HS-5 (cell line): ENCODE measurements at regions not wholly inside any gene's neighbourhood (a gene's known extent, or its start where the extent isn't known, plus 50 kb on each side); places are given as distances from the start of the nearest gene placed in this dataset.
A peak's percentile ranks its signal among the peaks of the same experiment; 100 is the strongest.

Experiments
- DNase-seq: peaks from one replicate; pipeline ENCODE4 v3.0.0-alpha.2; 2012; ENCODE audit warnings: low read depth

DNA sequence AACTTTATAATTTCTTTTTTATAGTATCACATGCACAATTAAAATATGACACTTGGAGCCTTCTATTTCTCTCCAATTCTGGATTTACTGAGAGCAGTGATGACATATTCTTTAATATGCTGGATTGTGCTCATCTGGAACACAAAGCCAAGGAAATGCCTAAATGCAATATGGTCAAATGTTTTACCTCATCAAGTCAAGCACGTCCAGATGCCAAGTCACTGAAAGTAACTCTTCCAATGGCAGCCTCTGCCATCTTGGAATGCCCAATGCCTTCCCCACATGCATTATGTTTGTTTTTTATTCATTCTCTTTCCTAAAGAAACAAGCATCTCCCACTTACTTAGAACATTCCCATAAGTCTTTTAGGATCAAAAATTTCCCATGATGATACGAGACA lies 189.8 kb downstream of the TMX3 start:
- DNase-seq = no peak

DNA sequence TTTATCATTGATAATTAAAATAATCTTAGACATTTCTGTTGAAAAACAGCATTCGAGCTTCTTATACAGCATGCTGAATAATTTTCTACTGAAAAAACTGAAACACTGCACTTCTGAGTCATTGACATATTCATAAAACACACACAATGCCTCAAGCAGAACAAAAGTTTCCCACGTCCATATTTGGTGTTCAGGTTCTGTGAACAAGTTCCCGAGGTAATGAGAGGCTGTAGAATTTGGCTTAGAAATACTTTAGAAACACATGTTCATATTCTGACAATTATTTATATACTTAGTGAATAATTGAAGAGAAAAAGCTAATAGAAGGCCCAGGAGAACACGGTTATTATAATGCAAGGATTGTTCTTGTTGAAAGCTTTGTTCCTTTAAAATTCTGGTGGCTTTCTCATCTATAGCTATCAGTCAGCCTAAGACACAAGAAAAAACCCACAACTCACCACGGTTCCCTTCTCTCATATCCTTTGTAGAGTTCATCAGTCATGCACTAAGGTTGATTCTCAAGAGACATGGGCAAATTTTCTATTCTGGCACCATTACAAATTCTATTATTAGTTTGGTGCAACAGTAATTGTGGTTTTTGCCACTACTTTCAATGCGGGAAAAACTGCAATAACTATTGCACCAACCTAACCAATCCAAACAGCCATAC lies 194.4 kb downstream of the TMX3 start:
- DNase-seq = no peak

DNA sequence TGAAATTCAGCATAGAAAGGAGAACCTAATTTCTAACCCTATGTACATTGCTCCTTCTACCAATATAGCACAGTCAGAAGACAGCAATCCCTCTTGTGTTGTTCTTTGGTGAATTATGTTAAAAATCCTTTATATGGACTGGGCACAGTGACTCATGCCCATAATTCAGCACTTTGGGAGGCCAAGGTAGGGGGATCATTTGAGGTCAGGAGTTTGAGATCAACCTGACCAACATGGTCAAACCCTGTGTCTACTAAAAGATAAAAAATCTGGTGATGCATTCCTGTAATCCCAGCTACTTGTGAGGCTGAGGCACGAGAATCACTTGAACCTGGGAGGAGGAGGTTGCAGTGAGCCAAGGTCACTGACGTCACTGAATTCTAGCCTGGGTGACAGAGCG lies 195.6 kb downstream of the TMX3 start:
- DNase-seq = no peak

DNA sequence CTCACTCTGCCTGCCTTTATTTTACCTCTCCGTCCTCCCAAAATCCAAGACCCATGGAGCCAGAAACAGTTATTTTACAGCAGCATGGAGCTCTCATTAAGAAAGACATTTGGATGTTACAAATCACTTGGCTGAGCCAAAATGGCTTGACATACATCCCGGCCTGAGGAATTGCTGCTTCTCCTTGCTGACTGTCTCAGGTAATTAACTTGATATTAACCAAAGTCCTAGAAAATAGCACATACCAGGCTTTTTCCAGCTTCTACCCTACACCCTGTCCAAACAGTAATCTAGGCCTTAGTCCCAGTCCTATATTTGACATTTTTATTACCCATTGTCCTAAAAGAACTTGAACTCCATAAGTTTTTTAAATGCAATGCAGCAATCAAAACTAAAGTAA lies 205.0 kb downstream of the TMX3 start:
- DNase-seq = no peak

DNA sequence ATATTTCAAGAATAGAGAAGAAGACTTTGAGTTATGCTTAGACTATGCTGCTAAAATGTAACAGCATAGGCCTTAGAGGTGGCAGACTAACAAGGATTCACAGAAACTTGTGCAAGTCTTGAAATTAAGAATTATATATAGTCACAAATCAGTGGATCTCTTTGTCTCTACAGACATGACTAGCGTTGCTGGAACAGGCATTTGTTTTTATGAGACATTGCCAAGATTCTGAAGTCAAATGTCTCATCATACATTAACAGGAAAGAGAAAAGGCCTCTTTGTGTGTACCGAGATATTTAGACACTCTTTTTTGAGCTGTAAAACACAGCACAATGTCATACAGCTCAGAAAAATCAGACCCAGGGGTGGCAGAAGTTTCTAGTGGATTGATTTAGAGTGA lies 207.1 kb downstream of the TMX3 start:
- no peak for DNase-seq

DNA sequence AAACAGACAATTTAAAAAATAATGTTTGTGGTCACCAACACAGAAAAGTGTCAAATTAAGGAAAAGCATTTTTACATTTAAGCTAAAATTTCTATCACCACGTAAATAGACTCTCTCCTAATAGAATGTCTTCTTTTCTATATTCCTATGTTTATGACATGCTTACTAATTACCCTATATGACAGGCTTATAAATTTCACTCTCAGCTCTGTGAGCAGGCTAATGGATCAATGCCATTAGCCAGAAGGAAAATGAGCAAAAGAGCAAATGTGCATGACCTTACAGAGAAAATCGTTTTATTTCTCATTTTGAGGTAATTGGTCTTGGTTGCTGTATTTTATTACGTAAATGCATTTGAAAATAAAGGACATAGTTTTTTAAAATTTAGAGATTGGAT lies 209.7 kb downstream of the TMX3 start:
- DNase-seq = no peak

DNA sequence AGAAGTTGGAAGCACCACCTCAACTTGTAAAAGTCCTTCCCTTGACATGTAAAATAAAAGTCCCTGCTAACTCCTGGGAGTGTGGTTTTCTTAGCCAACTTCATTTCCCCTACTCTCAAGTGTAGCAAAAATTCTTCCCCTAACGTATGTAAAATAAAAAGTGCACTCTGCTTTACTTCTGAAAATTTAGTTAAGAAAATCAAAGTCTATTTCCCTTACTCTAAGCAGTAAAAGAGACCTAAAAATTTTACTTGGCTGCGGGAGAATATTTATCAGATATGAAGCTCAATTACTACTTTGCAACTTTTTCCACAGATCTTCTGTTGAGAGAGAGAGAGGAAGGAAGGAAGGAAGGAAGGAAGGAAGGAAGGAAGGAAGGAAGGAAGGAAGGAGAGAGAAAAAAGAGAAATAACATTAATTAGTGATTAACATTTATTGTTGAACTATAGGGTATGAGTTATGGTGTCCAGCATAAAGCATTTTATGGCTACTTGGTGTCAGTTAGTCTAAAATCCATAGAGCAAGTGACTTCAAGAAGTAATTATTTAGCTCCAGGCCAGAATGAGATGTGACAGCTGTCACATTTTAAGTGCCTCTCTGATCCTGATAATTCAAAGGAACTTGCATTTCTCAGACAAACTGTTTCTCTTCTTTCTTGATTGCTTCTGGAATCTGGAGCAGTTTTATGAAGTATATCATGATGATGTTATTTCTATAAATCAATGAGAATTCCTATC lies 210.3 kb downstream of the TMX3 start:
- DNase-seq = no peak

DNA sequence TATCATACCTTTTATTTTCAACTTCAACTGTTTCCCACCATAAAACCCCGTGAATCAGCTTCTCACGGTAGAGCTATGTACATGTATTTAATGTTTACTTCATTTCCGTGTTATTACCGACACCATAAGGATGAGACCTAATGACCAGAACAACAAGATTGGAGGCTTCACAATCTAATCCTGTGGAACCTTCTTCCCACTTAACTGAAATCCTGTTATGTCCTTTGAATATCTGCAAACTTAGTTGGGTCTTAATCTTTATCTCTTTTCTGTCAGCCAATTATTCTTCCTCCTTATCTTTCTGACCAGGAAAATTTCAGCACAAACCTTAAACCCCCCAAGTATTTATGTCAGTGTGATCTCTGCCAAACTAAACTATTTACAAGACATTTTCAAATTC lies 214.4 kb downstream of the TMX3 start:
- no peak for DNase-seq

DNA sequence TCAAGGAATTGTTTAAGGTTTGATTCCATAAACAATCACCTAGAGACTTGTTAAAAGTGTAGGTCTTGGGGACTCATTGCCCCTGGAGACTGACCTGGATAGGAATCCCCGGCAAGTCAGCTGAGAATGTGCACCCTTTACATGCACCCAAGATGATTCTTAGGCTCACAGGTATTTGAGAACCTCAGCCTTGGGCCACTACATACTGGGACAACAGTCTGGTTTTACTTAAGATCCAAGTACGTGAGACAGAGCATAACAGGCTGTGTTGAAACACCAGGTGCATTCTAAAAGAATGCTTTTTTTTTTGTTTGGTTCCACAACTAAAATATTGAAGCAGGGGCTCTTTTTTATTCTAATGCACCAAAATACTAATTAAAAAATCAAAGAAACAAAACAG lies 215.8 kb downstream of the TMX3 start:
- no peak for DNase-seq

DNA sequence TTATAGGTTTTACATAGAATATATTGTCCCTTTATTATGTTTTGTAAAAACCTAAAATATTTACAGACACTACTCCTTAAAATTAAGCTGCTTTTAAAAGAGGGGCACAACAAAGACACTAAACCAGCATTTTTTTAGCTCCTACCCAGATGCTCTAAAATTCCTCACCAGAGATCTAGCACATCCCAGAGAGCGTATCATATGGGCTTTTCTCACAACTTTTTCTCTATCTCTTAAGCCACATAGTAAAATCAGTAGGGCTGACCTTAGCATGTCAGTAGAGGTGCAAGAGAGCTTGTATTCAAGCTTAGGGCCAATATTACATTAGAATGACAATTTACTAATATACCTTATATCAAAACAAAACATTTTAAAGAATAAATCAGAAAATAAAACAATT lies 216.3 kb downstream of the TMX3 start:
- DNase-seq = no peak

DNA sequence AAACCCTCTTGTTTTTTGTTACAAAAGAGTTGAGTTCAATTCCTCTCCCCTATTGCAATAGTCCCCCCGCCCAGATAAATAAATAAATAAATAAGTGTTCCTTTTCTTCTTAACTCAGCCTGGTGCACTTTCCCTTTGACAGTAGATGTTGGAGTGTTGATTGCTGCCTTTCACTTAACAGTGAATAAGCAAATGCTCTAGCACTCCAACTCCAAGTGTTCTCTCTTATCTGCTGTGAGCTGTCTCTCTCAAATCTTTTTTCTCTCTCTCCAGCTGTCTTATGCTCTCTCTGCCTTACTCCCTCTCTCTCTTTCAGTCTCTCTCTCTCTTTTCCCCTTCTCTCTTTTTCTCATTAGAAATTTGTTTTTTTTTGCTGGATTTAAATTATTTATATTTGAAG lies 216.7 kb downstream of the TMX3 start:
- DNase-seq = no peak

DNA sequence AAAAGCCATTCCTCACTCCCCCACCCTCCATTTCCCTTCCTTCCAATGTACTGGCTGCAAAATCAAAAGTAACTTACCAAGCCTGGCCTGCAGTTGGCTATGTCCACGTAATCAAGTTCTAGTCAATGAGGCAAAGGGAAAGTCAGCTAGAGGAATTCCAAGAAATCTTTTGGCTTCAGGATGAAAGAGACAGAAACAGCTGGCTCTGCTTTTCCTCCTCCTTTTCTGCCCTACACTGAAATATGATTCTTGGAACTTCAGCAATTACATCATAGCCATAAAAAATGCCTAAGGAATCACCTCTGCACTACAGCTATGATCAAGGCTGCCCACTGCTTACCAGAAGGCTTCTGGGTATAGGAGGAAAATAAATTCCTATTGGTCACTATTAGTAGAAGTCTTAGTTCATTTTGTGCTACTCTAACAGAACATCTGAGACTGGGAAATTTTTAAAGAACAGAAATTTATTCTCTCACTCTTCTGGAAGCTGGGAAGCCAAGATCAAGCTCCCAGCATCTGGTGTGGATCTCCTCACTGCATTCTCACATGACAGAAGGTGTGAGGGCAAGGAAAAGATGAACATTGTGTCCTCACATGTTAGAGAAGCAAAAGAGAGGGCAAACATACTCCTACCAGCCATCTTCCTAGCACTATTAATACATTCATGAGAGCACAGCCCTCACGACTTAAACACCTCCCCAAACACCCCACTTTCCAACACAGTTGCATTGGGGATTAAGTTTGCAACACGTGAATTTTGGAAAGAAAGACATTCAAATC lies 219.9 kb downstream of the TMX3 start:
- DNase-seq = peak; percentile 37

DNA sequence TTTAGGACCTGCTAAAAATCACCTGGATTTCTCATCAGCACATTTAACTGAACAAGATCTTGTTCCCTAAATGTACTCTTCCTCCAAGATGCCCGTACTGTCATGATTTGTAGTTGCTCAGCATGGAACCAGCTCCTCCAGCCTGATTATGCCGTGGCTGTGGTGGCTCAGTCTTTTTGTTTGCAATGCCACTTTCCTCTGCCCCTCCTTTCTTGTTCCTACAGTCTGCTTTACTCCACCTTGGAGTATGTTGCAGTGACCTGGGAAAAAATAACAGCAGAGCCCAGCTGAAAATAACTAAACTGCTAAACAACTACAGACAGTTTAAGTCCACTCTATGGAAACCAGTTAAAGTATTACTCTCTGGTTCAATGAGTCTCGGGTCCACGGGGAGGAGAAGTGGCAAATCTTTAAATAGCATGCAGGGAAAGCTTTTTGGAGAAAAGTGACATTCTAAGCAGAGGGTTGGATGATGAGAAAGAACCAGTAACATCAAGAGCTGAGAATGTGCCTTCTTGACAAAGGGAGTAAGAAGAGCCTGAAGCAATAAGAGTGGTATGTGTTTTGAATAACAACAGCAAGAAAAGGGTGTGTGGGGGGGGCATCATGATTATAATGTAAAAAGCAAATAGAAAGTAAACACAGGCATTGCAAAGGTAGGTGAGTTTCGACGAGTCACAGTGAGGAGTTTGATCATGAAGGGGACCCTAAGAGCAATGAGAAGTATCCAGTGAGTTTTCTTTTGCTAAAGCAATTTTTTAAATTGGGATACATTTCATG lies 225.7 kb downstream of the TMX3 start:
- DNase-seq = no peak

DNA sequence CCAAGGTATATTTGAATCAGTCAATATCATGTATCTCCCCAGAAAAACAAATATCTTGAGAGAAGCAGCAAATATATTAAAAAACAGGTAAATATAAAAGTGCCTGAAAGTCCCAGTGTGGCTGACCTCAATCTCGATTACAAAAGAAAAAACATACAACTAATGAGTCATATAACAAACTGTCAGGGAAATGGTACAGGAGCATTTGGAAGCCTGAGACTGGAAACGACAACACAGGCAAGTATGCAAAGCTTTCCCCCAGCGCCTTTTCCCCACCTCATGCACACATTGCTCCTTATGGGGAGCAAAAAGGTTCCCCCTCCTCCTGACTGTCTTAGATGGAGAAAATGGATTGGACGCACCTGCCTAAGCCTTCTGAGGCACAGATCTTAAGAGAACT lies 230.7 kb downstream of the TMX3 start:
- DNase-seq = no peak

DNA sequence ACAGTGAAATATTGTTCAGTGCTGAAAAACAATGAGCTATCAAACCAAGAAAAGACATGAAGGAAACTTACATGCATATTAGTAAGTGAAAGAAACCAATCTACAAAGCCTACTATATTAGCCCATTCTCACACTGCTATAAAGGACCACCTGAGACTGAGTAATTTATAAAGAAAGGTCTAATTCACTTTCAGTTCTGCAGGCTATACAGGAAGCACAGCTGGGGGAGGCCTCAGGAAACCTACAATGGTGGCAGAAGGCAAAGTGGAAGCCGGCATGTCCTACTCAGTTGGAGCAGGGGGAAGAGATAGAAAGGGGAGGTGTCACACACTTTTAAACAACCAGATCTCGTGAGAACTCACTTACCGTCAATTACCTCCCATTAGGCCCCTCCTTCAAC lies 232.1 kb downstream of the TMX3 start:
- no peak for DNase-seq

DNA sequence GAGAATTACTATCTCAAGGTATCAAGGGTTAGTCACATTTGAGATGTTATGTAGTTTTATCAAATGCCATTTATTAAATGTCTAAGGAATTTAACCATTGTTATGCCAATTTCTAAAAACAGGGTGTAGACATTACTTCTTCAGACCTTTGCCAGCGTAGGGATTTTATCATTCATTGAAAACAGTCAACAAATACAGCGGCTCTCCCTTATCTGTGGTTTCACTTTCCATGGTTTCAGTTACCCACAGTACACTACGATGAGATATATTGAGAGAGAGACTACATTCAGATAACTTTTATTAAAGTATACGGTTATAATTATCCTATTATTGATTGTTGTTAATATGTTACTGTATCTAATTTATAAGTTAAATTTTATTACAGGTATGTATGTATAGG lies 234.7 kb downstream of the TMX3 start:
- no peak for DNase-seq

DNA sequence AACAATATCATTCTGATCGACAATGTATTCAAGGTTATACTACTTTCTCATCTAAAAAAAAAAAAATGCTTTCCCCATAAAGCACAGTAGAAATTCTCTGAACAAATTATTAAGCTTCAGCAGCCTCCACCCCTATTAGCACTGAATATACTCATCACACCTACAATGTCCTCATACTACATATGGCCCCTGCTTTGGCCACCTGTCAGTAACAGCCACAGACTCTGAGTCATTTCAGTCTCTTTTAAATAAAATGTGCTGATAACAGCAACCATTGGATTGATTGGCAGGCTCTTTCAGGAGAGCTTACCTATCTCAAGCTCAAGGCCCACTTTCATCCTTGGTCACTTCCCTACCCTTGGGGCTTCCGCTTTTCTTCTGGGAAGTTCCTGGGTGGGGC lies 236.7 kb downstream of the TMX3 start:
- DNase-seq = no peak

DNA sequence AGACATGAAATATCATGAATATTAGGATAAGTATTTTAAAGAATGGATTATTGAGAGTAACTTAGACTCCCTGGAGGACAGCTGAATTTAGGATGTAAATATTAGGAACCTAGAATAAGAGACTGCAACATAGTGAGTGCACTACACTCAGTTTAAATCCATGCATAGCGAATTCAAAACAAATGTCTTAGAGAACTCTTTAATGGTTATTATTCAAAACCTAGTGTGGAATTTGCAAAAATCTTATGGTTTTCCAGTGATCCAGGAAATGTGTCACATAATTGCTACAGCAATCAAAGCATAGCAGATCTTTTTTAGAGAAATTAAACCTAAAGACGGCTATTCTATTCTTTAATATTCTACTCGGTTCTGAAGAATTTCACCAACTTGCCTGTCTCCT lies 239.0 kb downstream of the TMX3 start:
- no peak for DNase-seq

DNA sequence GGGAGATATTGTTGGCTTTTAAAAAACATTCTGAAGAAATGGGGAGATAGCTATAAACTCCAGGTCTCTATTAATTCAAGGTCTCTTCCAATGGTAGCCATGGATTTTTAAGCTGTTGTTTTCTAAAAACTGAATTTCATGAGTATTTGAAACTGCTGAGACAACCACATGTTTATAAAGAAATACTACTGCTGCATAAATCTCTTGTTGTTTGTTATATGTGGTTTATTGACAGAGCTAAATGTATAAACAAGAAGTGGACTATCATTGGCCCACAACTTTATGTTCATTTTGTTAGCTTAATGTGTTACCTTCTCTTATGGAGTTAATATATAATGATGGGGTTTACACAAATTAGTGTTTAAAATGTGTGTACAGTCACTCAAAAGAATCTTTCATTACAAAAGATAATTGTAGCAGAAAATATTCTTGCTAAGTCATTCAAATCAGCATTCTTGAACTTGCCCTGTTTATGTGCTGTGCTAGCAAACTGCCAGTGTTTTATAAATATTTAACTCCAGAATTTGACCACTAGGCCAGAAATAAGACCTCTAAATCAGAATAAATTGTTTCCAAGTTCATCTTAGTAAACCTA lies 242.1 kb downstream of the TMX3 start:
- DNase-seq = no peak

DNA sequence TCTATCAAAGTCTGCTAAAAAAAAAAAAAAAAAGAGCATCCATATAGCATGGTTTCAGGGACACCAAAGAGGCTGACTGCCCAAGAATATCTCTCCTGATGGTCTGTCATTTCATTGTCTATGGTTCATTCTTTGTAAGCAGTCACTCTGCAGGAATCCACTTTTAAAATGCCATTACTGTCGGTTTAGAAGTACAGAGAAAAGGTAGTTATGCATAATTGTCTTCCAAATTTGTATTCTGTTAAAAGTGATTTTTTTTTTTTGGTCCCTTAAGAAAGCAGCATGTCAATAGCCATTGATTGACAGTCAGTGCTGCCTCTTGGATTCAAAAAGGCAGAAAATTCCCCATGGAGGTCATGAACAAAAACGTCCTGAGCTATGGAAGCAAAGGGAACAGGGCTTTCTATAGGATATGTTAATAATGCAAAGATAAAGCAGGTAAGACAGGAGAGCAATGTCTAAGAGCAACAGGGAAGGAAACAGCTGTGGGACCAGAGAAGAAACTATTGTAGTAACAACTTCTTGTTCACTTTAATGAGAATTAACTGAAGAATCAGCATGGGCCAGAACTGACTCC lies 245.8 kb downstream of the TMX3 start:
- DNase-seq = no peak

DNA sequence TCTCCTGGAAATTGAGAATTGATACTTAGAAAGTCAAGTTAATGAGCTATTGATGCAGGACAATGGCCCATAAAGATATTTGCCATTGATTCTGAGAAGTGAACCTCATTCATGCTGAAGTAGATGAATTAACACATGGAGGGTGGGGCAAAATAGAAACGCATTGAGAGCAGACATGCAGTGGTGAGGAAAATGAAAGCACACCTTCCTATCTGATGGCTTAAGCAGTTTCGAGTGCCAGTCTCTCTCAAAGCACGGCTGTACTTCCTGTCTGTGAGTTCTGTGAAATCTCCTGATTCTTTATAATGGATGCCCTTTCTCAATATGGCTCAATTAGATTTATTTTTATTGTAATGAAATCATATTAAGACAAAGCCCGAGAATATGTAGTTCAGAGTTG lies 247.0 kb downstream of the TMX3 start:
- DNase-seq = no peak

DNA sequence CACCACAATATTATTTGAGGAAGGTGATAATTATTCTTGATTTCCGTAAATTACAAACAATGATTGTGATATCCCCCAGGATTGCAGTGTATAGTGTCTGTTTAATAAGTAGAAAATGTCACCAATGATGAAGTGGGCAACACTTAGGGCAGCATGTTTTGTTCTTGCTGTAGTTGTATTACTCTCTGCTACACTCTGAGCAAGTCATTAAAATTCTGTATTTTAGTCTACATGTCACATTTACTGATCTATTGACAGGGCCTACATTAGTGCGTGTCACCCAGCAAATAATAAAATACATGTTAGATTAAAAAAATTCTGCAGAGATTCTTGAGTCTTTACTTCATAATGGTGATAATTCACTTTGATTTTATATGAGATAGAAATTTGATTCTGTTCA lies 247.6 kb downstream of the TMX3 start:
- no peak for DNase-seq
